ENCODE measurements at regions not wholly inside any gene's neighbourhood (a gene's known extent, or its start where the extent isn't known, plus 50 kb on each side); places are given as distances from the start of the nearest gene placed in this dataset.

DNA sequence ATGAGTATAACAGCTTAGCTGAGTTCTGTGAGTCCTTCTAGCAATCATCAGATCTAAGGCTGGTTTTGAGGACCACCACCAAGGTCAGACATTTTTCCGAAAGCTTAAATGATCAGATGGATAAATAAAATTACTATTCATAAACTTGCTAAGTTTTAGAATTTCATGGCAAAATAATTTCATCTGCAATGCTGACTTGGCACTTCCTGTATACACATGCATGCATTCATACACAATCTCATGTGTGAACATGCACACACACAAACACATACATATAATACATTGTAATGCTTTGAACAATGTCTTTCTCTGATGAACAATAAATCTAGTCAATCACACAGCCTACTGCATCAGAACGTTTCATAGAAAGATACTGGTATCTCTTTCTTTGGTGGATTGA lies 1068.3 kb downstream of the HACE1 start:
- H3K4me3 ChIP-seq = no peak overlapping the region
- H3K9me3 ChIP-seq (replicated peaks; ENCODE audit: control insufficient read depth, insufficient read depth, low read depth, low read length) = no peaks in the 10 kb centered on the region; the same call in 1 of the 2 replicates
- no peak overlapping the region for H3K4me2 ChIP-seq (ENCODE audit: insufficient read depth, low read length)
- FAIRE-seq (no peak), DNase-seq (ENCODE audit: extremely low read depth in 1 of 4, low spot score in 3 of 4) (no peak), ATAC-seq (no peak)
- CTCF ChIA-PET (ENCODE audit: low intra/inter-chr PET ratio) = no interaction called here
- H3K9me1 ChIP-seq (ENCODE audit: control insufficient read depth, insufficient read depth, low read length) = no peaks in the 10 kb centered on the region
- no peak overlapping the region for H3K9ac ChIP-seq (ENCODE audit: insufficient read depth in 1 of 2, low read depth in 2 of 2, low read length in 2 of 2)
- WGBS (ENCODE audit: insufficient coverage, low coverage, missing lambda C conversion rate) = 0% methylated on average over 2 of the region's 2 CpGs
- no peak overlapping the region for H2AFZ ChIP-seq (ENCODE audit: low read depth, low read length)
- TF ChIP-seq MAFK (IDR thresholded peaks at IDR 0.05; ENCODE audit: low read length) (0 out of 2 replicates have a peak, but pooled peaks have one; percentile 42), MAFF (IDR thresholded peaks at IDR 0.05; ENCODE audit: low read length) (peak; percentile 24; the same call in 1 of the 2 replicates), HMGN3 (IDR thresholded peaks at IDR 0.05; ENCODE audit: borderline replicate concordance, extremely low read depth, insufficient read length, low read depth, low read length) (no peak), ZNF316 (IDR thresholded peaks at IDR 0.05) (peak; percentile 14; the same call in 1 of the 2 replicates)
- TF ChIP-seq, protein P1, sequence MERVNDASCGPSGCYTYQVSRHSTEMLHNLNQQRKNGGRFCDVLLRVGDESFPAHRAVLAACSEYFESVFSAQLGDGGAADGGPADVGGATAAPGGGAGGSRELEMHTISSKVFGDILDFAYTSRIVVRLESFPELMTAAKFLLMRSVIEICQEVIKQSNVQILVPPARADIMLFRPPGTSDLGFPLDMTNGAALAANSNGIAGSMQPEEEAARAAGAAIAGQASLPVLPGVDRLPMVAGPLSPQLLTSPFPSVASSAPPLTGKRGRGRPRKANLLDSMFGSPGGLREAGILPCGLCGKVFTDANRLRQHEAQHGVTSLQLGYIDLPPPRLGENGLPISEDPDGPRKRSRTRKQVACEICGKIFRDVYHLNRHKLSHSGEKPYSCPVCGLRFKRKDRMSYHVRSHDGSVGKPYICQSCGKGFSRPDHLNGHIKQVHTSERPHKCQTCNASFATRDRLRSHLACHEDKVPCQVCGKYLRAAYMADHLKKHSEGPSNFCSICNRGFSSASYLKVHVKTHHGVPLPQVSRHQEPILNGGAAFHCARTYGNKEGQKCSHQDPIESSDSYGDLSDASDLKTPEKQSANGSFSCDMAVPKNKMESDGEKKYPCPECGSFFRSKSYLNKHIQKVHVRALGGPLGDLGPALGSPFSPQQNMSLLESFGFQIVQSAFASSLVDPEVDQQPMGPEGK (CRISPR knock-in tag; IDR thresholded peaks at IDR 0.05; ENCODE audit: borderline replicate concordance) = no peak
- POLR2A ChIA-PET = no interaction called here
- no peaks in the 10 kb centered on the region for H4K20me1 ChIP-seq (replicated peaks; ENCODE audit: control insufficient read depth, insufficient read depth, low read length)
- in situ Hi-C loops (cut with MboI) = no loop called here
- intact Hi-C loops (cut with micrococcal nuclease) = no loop called here
- H3K27me3 ChIP-seq (ENCODE audit: control insufficient read depth in 2 of 2, insufficient read depth in 2 of 2, low read length in 2 of 2) = no peaks in the 10 kb centered on the region
- H3K4me1 ChIP-seq (replicated peaks in 1 of 2; ENCODE audit: control insufficient read depth in 2 of 2, insufficient read depth in 2 of 2, low read length in 2 of 2) = no peaks in the 10 kb centered on the region
- H3K27ac ChIP-seq (ENCODE audit: extremely low read depth, low read depth, low read length) = no peak overlapping the region
- H3K79me2 ChIP-seq (ENCODE audit: control insufficient read depth, insufficient read depth, low read length) = no peaks in the 10 kb centered on the region
- no peaks in the 10 kb centered on the region for H3K36me3 ChIP-seq (ENCODE audit: control insufficient read depth, insufficient read depth, low read length)
- BruUV-seq (replicated peaks) = no TSS peak
